ENCODE measurements at regions not wholly inside any gene's neighbourhood (a gene's known extent, or its start where the extent isn't known, plus 50 kb on each side); places are given as distances from the start of the nearest gene placed in this dataset.
"Not testable (repeated sequence)": the region's sequence is repeated elsewhere in the genome, so short reads cannot be mapped to it uniquely, and the experiment has no call there.

GRCh38 chr17:68674029-68674925 is 73.1 kb upstream of the FAM20A start:
- no peak for DNase-seq (ENCODE audit: low spot score in 2 of 2)
- H3K4me1 Mint-ChIP-seq, result no peaks in the 10 kb centered on the region
- no peak for ATAC-seq (replicated peaks; ENCODE audit: extremely low read depth, poor library complexity, severe bottlenecking)
- no peak overlapping the region for H3K4me3 Mint-ChIP-seq
- no peaks in the 10 kb centered on the region for H3K9me3 Mint-ChIP-seq
- H3K27me3 Mint-ChIP-seq, result peaks cover 55% of the 10 kb centered on the region
- no peaks in the 10 kb centered on the region for H3K36me3 Mint-ChIP-seq (ENCODE audit: insufficient read depth)
- H3K27ac Mint-ChIP-seq (ENCODE audit: low read depth), result no peak overlapping the region

- no peaks in the 10 kb centered on the region for H3K36me3 Mint-ChIP-seq (ENCODE audit: insufficient read depth)
These were observed 70.0 kb upstream of the FAM20A start for GRCh38 chr17:68670967-68671693.

GRCh38 chr17:68666438-68666837 is 65.3 kb upstream of the FAM20A start:
- H3K36me3 Mint-ChIP-seq (ENCODE audit: insufficient read depth); H3K27ac Mint-ChIP-seq (ENCODE audit: low read depth); H3K9me3 Mint-ChIP-seq; ATAC-seq (replicated peaks; ENCODE audit: extremely low read depth, poor library complexity, severe bottlenecking); H3K4me3 Mint-ChIP-seq; DNase-seq (ENCODE audit: low spot score in 2 of 2); H3K4me1 Mint-ChIP-seq: not testable (repeated sequence)
- H3K27me3 Mint-ChIP-seq, result peaks cover 73% of the 10 kb centered on the region

More at GRCh38 chr17:68670967-68671693, 70.0 kb upstream of the FAM20A start:
- Mint-ChIP-seq H3K27me3 (peaks cover 77% of the 10 kb centered on the region), H3K4me1 (no peaks in the 10 kb centered on the region), H3K9me3 (no peaks in the 10 kb centered on the region), H3K27ac (ENCODE audit: low read depth) (no peak overlapping the region), H3K4me3 (no peak overlapping the region)
- ATAC-seq (replicated peaks; ENCODE audit: extremely low read depth, poor library complexity, severe bottlenecking) (no peak), DNase-seq (ENCODE audit: low spot score in 2 of 2) (no peak)

- no peaks in the 10 kb centered on the region for H3K36me3 Mint-ChIP-seq (ENCODE audit: insufficient read depth)
- H3K9me3 Mint-ChIP-seq, result no peaks in the 10 kb centered on the region
- DNase-seq (ENCODE audit: low spot score in 2 of 2) (no peak), ATAC-seq (replicated peaks; ENCODE audit: extremely low read depth, poor library complexity, severe bottlenecking) (no peak)
- no peak overlapping the region for H3K27ac Mint-ChIP-seq (ENCODE audit: low read depth)
- peaks cover 70% of the 10 kb centered on the region for H3K27me3 Mint-ChIP-seq
- no peak overlapping the region for H3K4me3 Mint-ChIP-seq
- no peaks in the 10 kb centered on the region for H3K4me1 Mint-ChIP-seq
These were observed 64.2 kb upstream of the FAM20A start for GRCh38 chr17:68665373-68665772.

GRCh38 chr17:68662479-68662878 is 61.3 kb upstream of the FAM20A start:
- Mint-ChIP-seq H3K4me1 (no peaks in the 10 kb centered on the region), H3K27ac (ENCODE audit: low read depth) (no peak overlapping the region), H3K36me3 (ENCODE audit: insufficient read depth) (no peaks in the 10 kb centered on the region), H3K9me3 (no peaks in the 10 kb centered on the region), H3K27me3 (peaks cover 64% of the 10 kb centered on the region), H3K4me3 (no peak overlapping the region)
- DNase-seq (ENCODE audit: low spot score in 2 of 2) (no peak), ATAC-seq (replicated peaks; ENCODE audit: extremely low read depth, poor library complexity, severe bottlenecking) (no peak)

- no peak for ATAC-seq (replicated peaks; ENCODE audit: extremely low read depth, poor library complexity, severe bottlenecking)
- no peaks in the 10 kb centered on the region for H3K9me3 Mint-ChIP-seq
- H3K27ac Mint-ChIP-seq (ENCODE audit: low read depth), result no peak overlapping the region
- H3K27me3 Mint-ChIP-seq, result peaks cover 65% of the 10 kb centered on the region
- H3K36me3 Mint-ChIP-seq (ENCODE audit: insufficient read depth), result no peaks in the 10 kb centered on the region
- H3K4me3 Mint-ChIP-seq, result no peak overlapping the region
- no peak for DNase-seq (ENCODE audit: low spot score in 2 of 2)
- no peaks in the 10 kb centered on the region for H3K4me1 Mint-ChIP-seq
These were observed 60.9 kb upstream of the FAM20A start for GRCh38 chr17:68662037-68662432.

- H3K36me3 Mint-ChIP-seq (ENCODE audit: insufficient read depth), result no peaks in the 10 kb centered on the region
- no peak overlapping the region for H3K4me3 Mint-ChIP-seq
- ATAC-seq (replicated peaks; ENCODE audit: extremely low read depth, poor library complexity, severe bottlenecking), result no peak
- no peaks in the 10 kb centered on the region for H3K9me3 Mint-ChIP-seq
- no peak for DNase-seq (ENCODE audit: low spot score in 2 of 2)
- H3K27ac Mint-ChIP-seq (ENCODE audit: low read depth), result no peak overlapping the region
- H3K4me1 Mint-ChIP-seq, result no peaks in the 10 kb centered on the region
- peaks cover 61% of the 10 kb centered on the region for H3K27me3 Mint-ChIP-seq
These were observed 60.3 kb upstream of the FAM20A start for GRCh38 chr17:68661265-68662036.

GRCh38 chr17:68660302-68660701 is 59.1 kb upstream of the FAM20A start:
- H3K36me3 Mint-ChIP-seq (ENCODE audit: insufficient read depth), result no peaks in the 10 kb centered on the region
- no peak overlapping the region for H3K27ac Mint-ChIP-seq (ENCODE audit: low read depth)
- no peaks in the 10 kb centered on the region for H3K9me3 Mint-ChIP-seq
- H3K27me3 Mint-ChIP-seq, result peaks cover 49% of the 10 kb centered on the region
- no peak for ATAC-seq (replicated peaks; ENCODE audit: extremely low read depth, poor library complexity, severe bottlenecking)
- H3K4me1 Mint-ChIP-seq, result no peaks in the 10 kb centered on the region
- no peak for DNase-seq (ENCODE audit: low spot score in 2 of 2)
- no peak overlapping the region for H3K4me3 Mint-ChIP-seq

GRCh38 chr17:68658999-68659780 is 58.0 kb upstream of the FAM20A start:
- Mint-ChIP-seq H3K4me1 (no peaks in the 10 kb centered on the region), H3K9me3 (no peaks in the 10 kb centered on the region), H3K27ac (ENCODE audit: low read depth) (no peak overlapping the region), H3K4me3 (no peak overlapping the region), H3K36me3 (ENCODE audit: insufficient read depth) (no peaks in the 10 kb centered on the region), H3K27me3 (peaks cover 40% of the 10 kb centered on the region)
- DNase-seq (ENCODE audit: low spot score in 2 of 2) (no peak), ATAC-seq (replicated peaks; ENCODE audit: extremely low read depth, poor library complexity, severe bottlenecking) (no peak)

GRCh38 chr17:68657576-68657975 is 56.4 kb upstream of the FAM20A start:
- H3K9me3 Mint-ChIP-seq, result no peaks in the 10 kb centered on the region
- H3K36me3 Mint-ChIP-seq (ENCODE audit: insufficient read depth), result no peaks in the 10 kb centered on the region
- H3K4me3 Mint-ChIP-seq, result no peak overlapping the region
- DNase-seq (ENCODE audit: low spot score in 2 of 2) (no peak), ATAC-seq (replicated peaks; ENCODE audit: extremely low read depth, poor library complexity, severe bottlenecking) (no peak)
- no peaks in the 10 kb centered on the region for H3K4me1 Mint-ChIP-seq
- H3K27me3 Mint-ChIP-seq, result peaks cover 28% of the 10 kb centered on the region
- no peak overlapping the region for H3K27ac Mint-ChIP-seq (ENCODE audit: low read depth)

- no peaks in the 10 kb centered on the region for H3K36me3 Mint-ChIP-seq (ENCODE audit: insufficient read depth)
These were observed 56.0 kb upstream of the FAM20A start for GRCh38 chr17:68657166-68657565.

GRCh38 chr17:68656666-68657065 is 55.5 kb upstream of the FAM20A start:
- ATAC-seq (replicated peaks; ENCODE audit: extremely low read depth, poor library complexity, severe bottlenecking), result no peak
- Mint-ChIP-seq H3K4me1 (no peaks in the 10 kb centered on the region), H3K9me3 (no peaks in the 10 kb centered on the region), H3K4me3 (no peak overlapping the region), H3K27me3 (peaks cover 28% of the 10 kb centered on the region), H3K27ac (ENCODE audit: low read depth) (no peak overlapping the region), H3K36me3 (ENCODE audit: insufficient read depth) (no peaks in the 10 kb centered on the region)
- no peak for DNase-seq (ENCODE audit: low spot score in 2 of 2)

More at GRCh38 chr17:68657166-68657565, 56.0 kb upstream of the FAM20A start:
- H3K27ac Mint-ChIP-seq (ENCODE audit: low read depth), result no peak overlapping the region
- ATAC-seq (replicated peaks; ENCODE audit: extremely low read depth, poor library complexity, severe bottlenecking) (no peak), DNase-seq (ENCODE audit: low spot score in 2 of 2) (no peak)
- no peaks in the 10 kb centered on the region for H3K9me3 Mint-ChIP-seq
- peaks cover 28% of the 10 kb centered on the region for H3K27me3 Mint-ChIP-seq
- no peaks in the 10 kb centered on the region for H3K4me1 Mint-ChIP-seq
- no peak overlapping the region for H3K4me3 Mint-ChIP-seq
